Natural killer cell treated with Interleukin-12 subunit alpha and Interleukin-12 subunit beta and Interleukin-15 and Interleukin-18, amount 100 ng/mL, for 72 hours (primary cell): ENCODE measurements at regions not wholly inside any gene's neighbourhood (a gene's known extent, or its start where the extent isn't known, plus 50 kb on each side); places are given as distances from the start of the nearest gene placed in this dataset.

Experiments used
- ATAC-seq, 2 donors: fragments of 150-1000 bp; cut with Tn5 transposase in 1 of 2; sonication (Bioruptor Pico), chemical (Tn5 transposase) in 1 of 2; 2 replicates each; pipeline ENCODE4 v1.10.0; 2021
- DNase-seq: peaks from one replicate; pipeline ENCODE4 v3.0.0; 2022; ENCODE audit warnings: low spot score
- H3K27ac Mint-ChIP-seq, 2 donors: 1 replicate in 1 of 2; 2 replicates in 1 of 2; pipeline ENCODE4 v1.8.0; 2022; ENCODE audit warnings: mixed read lengths in 2 of 2, mild to moderate bottlenecking in 1 of 2, moderate library complexity in 1 of 2
- H3K27me3 Mint-ChIP-seq, 2 donors: 1 replicate in 1 of 2; 2 replicates in 1 of 2; pipeline ENCODE4 v1.8.0; 2022; ENCODE audit warnings: mixed read lengths in 2 of 2
- H3K36me3 Mint-ChIP-seq: one replicate; pipeline ENCODE4 v1.8.0; 2022; ENCODE audit warnings: mixed read lengths
- H3K4me1 Mint-ChIP-seq, 2 donors: 1 replicate in 1 of 2; 2 replicates in 1 of 2; pipeline ENCODE4 v1.8.0; 2022; ENCODE audit warnings: low read depth in 2 of 2, mixed read lengths in 2 of 2, mild to moderate bottlenecking in 1 of 2
- H3K4me3 Mint-ChIP-seq: one replicate; pipeline ENCODE4 v1.8.0; 2022; ENCODE audit warnings: mixed read lengths
- H3K9me3 Mint-ChIP-seq: 2 replicates; pipeline ENCODE4 v1.8.0; 2022; ENCODE audit warnings: mixed read lengths

GRCh38 chr2:12960671-12961070, 243.9 kb downstream of the TRIB2 start:
- H3K9me3 Mint-ChIP-seq, result no peaks in the 10 kb centered on the region
- DNase-seq (no peak), ATAC-seq (no peak)
- H3K4me1 Mint-ChIP-seq, result peaks cover 19 to 29% of the 10 kb centered on the region in 2 donors
- H3K27me3 Mint-ChIP-seq, result no peaks in the 10 kb centered on the region
- H3K36me3 Mint-ChIP-seq, result peaks cover 24% of the 10 kb centered on the region
- no peak overlapping the region for H3K27ac Mint-ChIP-seq
- no peak overlapping the region for H3K4me3 Mint-ChIP-seq

- Mint-ChIP-seq H3K4me1 (peaks cover 32 to 45% of the 10 kb centered on the region in 2 donors), H3K27ac (peak overlapping the region; percentile 82 to 84), H3K9me3 (no peaks in the 10 kb centered on the region), H3K4me3 (peak overlapping the region; percentile 76), H3K36me3 (peaks cover 24% of the 10 kb centered on the region), H3K27me3 (no peaks in the 10 kb centered on the region)
- no peak for DNase-seq
- ATAC-seq, result peak; percentile 26 to 45
Observed at GRCh38 chr2:12964904-12965539, 248.3 kb downstream of the TRIB2 start.

- DNase-seq (no peak), ATAC-seq (peak; percentile 92 to 93)
- Mint-ChIP-seq H3K4me3 (peak overlapping the region; percentile 76), H3K9me3 (no peaks in the 10 kb centered on the region), H3K27ac (peak overlapping the region; percentile 82 to 84), H3K4me1 (peaks cover 32 to 45% of the 10 kb centered on the region in 2 donors), H3K27me3 (no peaks in the 10 kb centered on the region), H3K36me3 (peaks cover 18% of the 10 kb centered on the region)
Observed at GRCh38 chr2:12965540-12966269, 249.0 kb downstream of the TRIB2 start.

GRCh38 chr2:12967804-12968203, 251.1 kb downstream of the TRIB2 start:
- H3K4me1 Mint-ChIP-seq, result peaks cover 23 to 35% of the 10 kb centered on the region in 2 donors
- H3K36me3 Mint-ChIP-seq, result peaks cover 11% of the 10 kb centered on the region
- H3K9me3 Mint-ChIP-seq, result no peaks in the 10 kb centered on the region
- no peaks in the 10 kb centered on the region for H3K27me3 Mint-ChIP-seq
- ATAC-seq (no peak), DNase-seq (no peak)
- H3K27ac Mint-ChIP-seq, result peak overlapping the region in 1 of 2 donors; percentile 82
- peak overlapping the region; percentile 23 for H3K4me3 Mint-ChIP-seq

- Mint-ChIP-seq H3K36me3 (peaks cover 8% of the 10 kb centered on the region), H3K4me1 (peaks cover 23 to 31% of the 10 kb centered on the region in 2 donors), H3K27ac (peak overlapping the region in 1 of 2 donors; percentile 82), H3K4me3 (peak overlapping the region; percentile 23), H3K9me3 (no peaks in the 10 kb centered on the region), H3K27me3 (no peaks in the 10 kb centered on the region)
- ATAC-seq (no peak), DNase-seq (no peak)
Observed at GRCh38 chr2:12968399-12968798, 251.7 kb downstream of the TRIB2 start.

- H3K36me3 Mint-ChIP-seq, result peaks cover 10% of the 10 kb centered on the region
- ATAC-seq, result no peak
- peaks cover 12 to 14% of the 10 kb centered on the region in 2 donors for H3K4me1 Mint-ChIP-seq
- H3K27ac Mint-ChIP-seq, result no peak overlapping the region
- H3K9me3 Mint-ChIP-seq, result peaks cover 2% of the 10 kb centered on the region
- no peak overlapping the region for H3K4me3 Mint-ChIP-seq
- DNase-seq, result no peak
- peaks cover 2 to 4% of the 10 kb centered on the region in 2 donors for H3K27me3 Mint-ChIP-seq
Observed at GRCh38 chr2:12970861-12971260, 254.1 kb downstream of the TRIB2 start.

GRCh38 chr2:12971581-12972365, 255.0 kb downstream of the TRIB2 start:
- peaks cover 2% of the 10 kb centered on the region for H3K9me3 Mint-ChIP-seq
- ATAC-seq (no peak), DNase-seq (no peak)
- peaks cover 9 to 11% of the 10 kb centered on the region in 2 donors for H3K4me1 Mint-ChIP-seq
- peaks cover 2 to 6% of the 10 kb centered on the region in 2 donors for H3K27me3 Mint-ChIP-seq
- H3K27ac Mint-ChIP-seq, result no peak overlapping the region
- no peak overlapping the region for H3K4me3 Mint-ChIP-seq
- H3K36me3 Mint-ChIP-seq, result peaks cover 10% of the 10 kb centered on the region

GRCh38 chr2:12978066-12978835, 261.5 kb downstream of the TRIB2 start:
- peaks cover 2% of the 10 kb centered on the region for H3K9me3 Mint-ChIP-seq
- H3K36me3 Mint-ChIP-seq, result peaks cover 11% of the 10 kb centered on the region
- H3K27ac Mint-ChIP-seq, result no peak overlapping the region
- peaks cover 10 to 14% of the 10 kb centered on the region in 2 donors for H3K27me3 Mint-ChIP-seq
- no peak for DNase-seq
- peaks cover 5 to 10% of the 10 kb centered on the region in 2 donors for H3K4me1 Mint-ChIP-seq
- no peak overlapping the region for H3K4me3 Mint-ChIP-seq
- no peak for ATAC-seq

- Mint-ChIP-seq H3K4me3 (no peak overlapping the region), H3K4me1 (peaks cover 5 to 10% of the 10 kb centered on the region in 2 donors), H3K27ac (no peak overlapping the region), H3K36me3 (peaks cover 7% of the 10 kb centered on the region), H3K27me3 (peaks cover 10 to 14% of the 10 kb centered on the region in 2 donors), H3K9me3 (no peaks in the 10 kb centered on the region)
- DNase-seq (no peak), ATAC-seq (no peak)
Observed at GRCh38 chr2:12979066-12979465, 262.3 kb downstream of the TRIB2 start.

GRCh38 chr2:12980817-12981216, 264.1 kb downstream of the TRIB2 start:
- peaks cover 5 to 10% of the 10 kb centered on the region in 2 donors for H3K4me1 Mint-ChIP-seq
- peaks cover 6% of the 10 kb centered on the region for H3K36me3 Mint-ChIP-seq
- H3K9me3 Mint-ChIP-seq, result no peaks in the 10 kb centered on the region
- ATAC-seq (no peak), DNase-seq (no peak)
- peaks cover 8 to 10% of the 10 kb centered on the region in 2 donors for H3K27me3 Mint-ChIP-seq
- no peak overlapping the region for H3K27ac Mint-ChIP-seq
- H3K4me3 Mint-ChIP-seq, result no peak overlapping the region

GRCh38 chr2:12982149-12982584, 265.4 kb downstream of the TRIB2 start:
- no peak for ATAC-seq

GRCh38 chr2:12987246-12987645, 270.5 kb downstream of the TRIB2 start:
- H3K27me3 Mint-ChIP-seq, result no peaks in the 10 kb centered on the region
- no peak for DNase-seq
- H3K27ac Mint-ChIP-seq, result peak overlapping the region; percentile 13 to 49
- no peak for ATAC-seq
- H3K36me3 Mint-ChIP-seq, result no peaks in the 10 kb centered on the region
- H3K4me3 Mint-ChIP-seq, result peak overlapping the region; percentile 4
- no peaks in the 10 kb centered on the region for H3K9me3 Mint-ChIP-seq
- H3K4me1 Mint-ChIP-seq, result peaks cover 7 to 8% of the 10 kb centered on the region in 2 donors

More at GRCh38 chr2:12982149-12982584, 265.4 kb downstream of the TRIB2 start:
- H3K36me3 Mint-ChIP-seq, result peaks cover 6% of the 10 kb centered on the region
- H3K4me1 Mint-ChIP-seq, result peaks cover 6 to 10% of the 10 kb centered on the region in 2 donors
- no peak overlapping the region for H3K27ac Mint-ChIP-seq
- H3K4me3 Mint-ChIP-seq, result no peak overlapping the region
- no peaks in the 10 kb centered on the region for H3K9me3 Mint-ChIP-seq
- H3K27me3 Mint-ChIP-seq, result peaks cover 8% of the 10 kb centered on the region in 2 donors
- no peak for DNase-seq

- peaks cover 8 to 9% of the 10 kb centered on the region in 2 donors for H3K4me1 Mint-ChIP-seq
- ATAC-seq, result no peak
- peak overlapping the region; percentile 13 to 49 for H3K27ac Mint-ChIP-seq
- H3K4me3 Mint-ChIP-seq, result no peak overlapping the region
- H3K27me3 Mint-ChIP-seq, result no peaks in the 10 kb centered on the region
- H3K9me3 Mint-ChIP-seq, result no peaks in the 10 kb centered on the region
- no peaks in the 10 kb centered on the region for H3K36me3 Mint-ChIP-seq
- no peak for DNase-seq
Observed at GRCh38 chr2:12988279-12988678, 271.5 kb downstream of the TRIB2 start.
